ENCODE measurements at regions not wholly inside any gene's neighbourhood (a gene's known extent, or its start where the extent isn't known, plus 50 kb on each side); places are given as distances from the start of the nearest gene placed in this dataset.

GRCh38 chrX:117707948-117708743 lies 408.5 kb downstream of the KLHL13 start:
- Mint-ChIP-seq H3K27me3 (ENCODE audit: low read depth, unreplicated experiment) (no peaks in the 10 kb centered on the region), H3K4me1 (ENCODE audit: low read depth, unreplicated experiment) (no peaks in the 10 kb centered on the region), H3K4me3 (ENCODE audit: unreplicated experiment) (no peak overlapping the region), H3K27ac (ENCODE audit: unreplicated experiment) (no peak overlapping the region), H3K9me3 (ENCODE audit: unreplicated experiment) (peaks cover 3% of the 10 kb centered on the region), H3K36me3 (ENCODE audit: low read depth, unreplicated experiment) (no peaks in the 10 kb centered on the region)
- no peaks in the 10 kb centered on the region for H3K27me3 ChIP-seq (ENCODE audit: insufficient read depth, low read length)
- TF ChIP-seq EZH2 (IDR thresholded peaks at IDR 0.05; ENCODE audit: insufficient read depth, low read length), result no peak
- TF ChIP-seq CTCF (IDR thresholded peaks at IDR 0.05; ENCODE audit: insufficient read depth, low read depth, low read length), result no peak
- H3K9me3 ChIP-seq (ENCODE audit: insufficient read depth, low read depth, low read length), result no peaks in the 10 kb centered on the region
- no peaks in the 10 kb centered on the region for H3K36me3 ChIP-seq (ENCODE audit: insufficient read depth, low read length)
- no peak overlapping the region for H2AFZ ChIP-seq (ENCODE audit: low read depth, low read length)
- no peak overlapping the region for H3K4me2 ChIP-seq (ENCODE audit: low read length)
- H3K4me3 ChIP-seq (ENCODE audit: insufficient read depth, low read depth, low read length), result no peak overlapping the region
- H4K20me1 ChIP-seq (ENCODE audit: insufficient read depth, low read length), result no peaks in the 10 kb centered on the region
- no peaks in the 10 kb centered on the region for H3K4me1 ChIP-seq (ENCODE audit: insufficient read depth, low read length)
- DNase-seq (ENCODE audit: low read depth) (no peak), FAIRE-seq (peak; percentile 88)
- H3K79me2 ChIP-seq (ENCODE audit: insufficient read depth, low read length), result no peaks in the 10 kb centered on the region
- no peak overlapping the region for H3K27ac ChIP-seq (ENCODE audit: low read depth, low read length)
- no peak overlapping the region for H3K9ac ChIP-seq (ENCODE audit: low read length)

GRCh38 chrX:117701050-117701449 lies 415.6 kb downstream of the KLHL13 start:
- no peaks in the 10 kb centered on the region for H3K4me1 Mint-ChIP-seq (ENCODE audit: low read depth, unreplicated experiment)
- H3K36me3 Mint-ChIP-seq (ENCODE audit: low read depth, unreplicated experiment), result no peaks in the 10 kb centered on the region
- TF ChIP-seq CTCF (IDR thresholded peaks at IDR 0.05; ENCODE audit: insufficient read depth, low read depth, low read length), result no peak
- no peak for TF ChIP-seq EZH2 (IDR thresholded peaks at IDR 0.05; ENCODE audit: insufficient read depth, low read length)
- H3K9me3 Mint-ChIP-seq (ENCODE audit: unreplicated experiment), result no peaks in the 10 kb centered on the region
- no peak for DNase-seq (ENCODE audit: low read depth)
- no peak overlapping the region for H3K4me3 Mint-ChIP-seq (ENCODE audit: unreplicated experiment)
- Histone ChIP-seq H3K27me3 (ENCODE audit: insufficient read depth, low read length) (no peaks in the 10 kb centered on the region), H4K20me1 (ENCODE audit: insufficient read depth, low read length) (no peaks in the 10 kb centered on the region), H3K36me3 (ENCODE audit: insufficient read depth, low read length) (no peaks in the 10 kb centered on the region), H3K4me2 (ENCODE audit: low read length) (no peak overlapping the region), H2AFZ (ENCODE audit: low read depth, low read length) (no peak overlapping the region), H3K27ac (ENCODE audit: low read depth, low read length) (no peak overlapping the region), H3K79me2 (ENCODE audit: insufficient read depth, low read length) (no peaks in the 10 kb centered on the region), H3K4me3 (ENCODE audit: insufficient read depth, low read depth, low read length) (no peak overlapping the region), H3K4me1 (ENCODE audit: insufficient read depth, low read length) (no peaks in the 10 kb centered on the region), H3K9me3 (ENCODE audit: insufficient read depth, low read depth, low read length) (no peaks in the 10 kb centered on the region), H3K9ac (ENCODE audit: low read length) (no peak overlapping the region)
- peak; percentile 9 for FAIRE-seq
- H3K27ac Mint-ChIP-seq (ENCODE audit: unreplicated experiment), result no peak overlapping the region
- H3K27me3 Mint-ChIP-seq (ENCODE audit: low read depth, unreplicated experiment), result no peaks in the 10 kb centered on the region

- Histone ChIP-seq H3K79me2 (ENCODE audit: insufficient read depth, low read length) (no peaks in the 10 kb centered on the region), H3K9ac (ENCODE audit: low read length) (no peak overlapping the region), H3K27me3 (ENCODE audit: insufficient read depth, low read length) (no peaks in the 10 kb centered on the region), H3K4me3 (ENCODE audit: insufficient read depth, low read depth, low read length) (no peak overlapping the region), H3K4me1 (ENCODE audit: insufficient read depth, low read length) (no peaks in the 10 kb centered on the region), H3K9me3 (ENCODE audit: insufficient read depth, low read depth, low read length) (no peaks in the 10 kb centered on the region), H3K27ac (ENCODE audit: low read depth, low read length) (no peak overlapping the region), H4K20me1 (ENCODE audit: insufficient read depth, low read length) (no peaks in the 10 kb centered on the region), H3K4me2 (ENCODE audit: low read length) (no peak overlapping the region), H2AFZ (ENCODE audit: low read depth, low read length) (no peak overlapping the region), H3K36me3 (ENCODE audit: insufficient read depth, low read length) (no peaks in the 10 kb centered on the region)
- Mint-ChIP-seq H3K4me1 (ENCODE audit: low read depth, unreplicated experiment) (no peaks in the 10 kb centered on the region), H3K9me3 (ENCODE audit: unreplicated experiment) (no peaks in the 10 kb centered on the region), H3K27me3 (ENCODE audit: low read depth, unreplicated experiment) (no peaks in the 10 kb centered on the region), H3K36me3 (ENCODE audit: low read depth, unreplicated experiment) (no peaks in the 10 kb centered on the region), H3K27ac (ENCODE audit: unreplicated experiment) (no peak overlapping the region), H3K4me3 (ENCODE audit: unreplicated experiment) (no peak overlapping the region)
- FAIRE-seq, result peak; percentile 59
- DNase-seq (ENCODE audit: low read depth), result no peak
- TF ChIP-seq EZH2 (IDR thresholded peaks at IDR 0.05; ENCODE audit: insufficient read depth, low read length) (no peak), CTCF (IDR thresholded peaks at IDR 0.05; ENCODE audit: insufficient read depth, low read depth, low read length) (no peak)
Observed at GRCh38 chrX:117689956-117690355, 426.7 kb downstream of the KLHL13 start.
